ENCODE measurements at regions not wholly inside any gene's neighbourhood (a gene's known extent, or its start where the extent isn't known, plus 50 kb on each side); places are given as distances from the start of the nearest gene placed in this dataset.

- DNase-seq (ENCODE audit: low read depth in 2 of 2), result no peak
Observed at GRCh38 chr1:14441302-14441741, 157.2 kb upstream of the KAZN start.

- DNase-seq (ENCODE audit: low read depth in 2 of 2), result no peak
Observed at GRCh38 chr1:14442669-14443068, 155.8 kb upstream of the KAZN start.

- no peak for DNase-seq (ENCODE audit: low read depth in 2 of 2)
Observed at GRCh38 chr1:14443164-14443787, 155.2 kb upstream of the KAZN start.

GRCh38 chr1:14451217-14451616 lies 147.3 kb upstream of the KAZN start:
- DNase-seq (ENCODE audit: low read depth in 2 of 2), result no peak

DNA sequence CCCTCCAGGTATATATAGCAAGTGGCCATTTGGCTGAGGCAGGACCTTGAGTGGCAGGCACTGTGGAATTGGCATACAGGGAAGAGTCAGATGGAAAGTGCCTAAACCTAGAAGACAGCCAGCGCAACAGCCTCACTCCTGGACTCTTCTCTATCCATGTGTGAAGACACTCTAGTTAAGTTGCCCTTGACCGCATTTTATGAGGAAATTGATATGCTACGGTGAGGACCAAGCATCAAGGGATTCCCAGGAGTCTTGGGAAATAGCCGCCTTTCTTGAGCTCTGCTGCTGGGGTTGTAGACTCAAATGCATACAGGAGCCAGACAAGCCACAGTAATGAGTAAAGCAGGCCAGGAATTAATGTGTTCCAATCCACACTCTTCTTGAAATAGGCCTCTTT lies 145.9 kb upstream of the KAZN start:
- no peak for DNase-seq (ENCODE audit: low read depth in 2 of 2)

DNA sequence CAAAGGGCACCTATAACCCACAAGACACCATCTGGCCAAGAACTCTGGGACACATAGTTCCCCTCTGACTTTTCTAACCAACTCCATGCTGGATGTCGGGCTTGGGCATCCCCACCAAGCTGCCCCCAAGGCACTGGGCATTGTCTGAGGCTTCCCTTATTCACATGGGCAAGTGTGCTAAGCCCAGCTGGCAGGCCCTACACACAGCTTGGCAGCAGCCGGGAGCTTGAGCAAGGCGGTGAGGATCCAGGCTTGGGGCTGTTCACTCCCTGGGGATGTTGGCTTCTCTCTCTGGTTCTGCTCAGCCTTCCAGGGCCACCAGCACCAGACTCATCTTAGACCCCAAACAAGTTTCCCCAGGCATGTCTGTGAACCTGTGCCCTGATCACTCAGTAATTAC lies 138.3 kb upstream of the KAZN start:
- DNase-seq (ENCODE audit: low read depth in 2 of 2), result no peak

DNA sequence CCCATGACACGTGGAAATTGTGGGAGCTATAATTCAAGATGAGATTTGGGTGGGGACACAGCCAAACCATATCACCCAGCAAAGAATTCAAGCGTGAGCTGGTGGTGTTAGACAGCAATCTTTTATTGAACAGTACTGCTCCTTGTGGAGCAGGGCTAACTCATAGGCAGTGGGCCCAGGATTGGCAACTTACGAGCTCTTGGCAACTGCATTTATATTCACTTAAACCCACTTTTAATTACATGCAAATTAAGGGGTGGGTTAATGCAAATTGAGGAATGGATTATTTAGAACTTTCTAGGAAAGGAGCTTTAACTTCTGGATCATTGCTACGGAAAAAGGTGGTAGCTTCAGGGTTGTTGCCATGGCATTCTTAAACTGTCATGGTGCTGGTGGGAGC lies 135.6 kb upstream of the KAZN start:
- no peak for DNase-seq (ENCODE audit: low read depth in 2 of 2)

- no peak for DNase-seq (ENCODE audit: low read depth in 2 of 2)
Observed at GRCh38 chr1:14466006-14466405, 132.5 kb upstream of the KAZN start.

GRCh38 chr1:14467112-14467511 lies 131.4 kb upstream of the KAZN start:
- DNase-seq (ENCODE audit: low read depth in 2 of 2), result no peak

GRCh38 chr1:14468751-14469150 lies 129.7 kb upstream of the KAZN start:
- DNase-seq (ENCODE audit: low read depth in 2 of 2), result no peak

GRCh38 chr1:14470802-14471201 lies 127.7 kb upstream of the KAZN start:
- DNase-seq (ENCODE audit: low read depth in 2 of 2), result no peak

DNA sequence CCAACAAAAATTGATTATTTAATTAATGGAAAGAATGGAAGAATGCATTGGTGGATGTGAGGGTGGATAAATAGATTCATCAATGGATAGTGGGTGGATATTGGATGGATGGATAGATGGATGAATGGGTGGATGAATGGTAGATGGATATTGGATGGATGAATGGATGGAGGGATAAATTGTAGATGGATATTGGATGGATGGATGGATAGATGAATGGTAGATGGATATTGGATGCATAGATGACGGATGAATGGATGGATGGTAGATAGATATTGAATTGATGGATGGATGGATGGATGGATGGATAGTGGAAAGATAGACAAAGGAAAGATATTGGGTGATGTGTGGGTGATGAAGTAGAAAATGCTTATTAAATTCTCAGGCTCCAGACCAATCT lies 123.6 kb upstream of the KAZN start:
- no peak for DNase-seq (ENCODE audit: low read depth in 2 of 2)

DNA sequence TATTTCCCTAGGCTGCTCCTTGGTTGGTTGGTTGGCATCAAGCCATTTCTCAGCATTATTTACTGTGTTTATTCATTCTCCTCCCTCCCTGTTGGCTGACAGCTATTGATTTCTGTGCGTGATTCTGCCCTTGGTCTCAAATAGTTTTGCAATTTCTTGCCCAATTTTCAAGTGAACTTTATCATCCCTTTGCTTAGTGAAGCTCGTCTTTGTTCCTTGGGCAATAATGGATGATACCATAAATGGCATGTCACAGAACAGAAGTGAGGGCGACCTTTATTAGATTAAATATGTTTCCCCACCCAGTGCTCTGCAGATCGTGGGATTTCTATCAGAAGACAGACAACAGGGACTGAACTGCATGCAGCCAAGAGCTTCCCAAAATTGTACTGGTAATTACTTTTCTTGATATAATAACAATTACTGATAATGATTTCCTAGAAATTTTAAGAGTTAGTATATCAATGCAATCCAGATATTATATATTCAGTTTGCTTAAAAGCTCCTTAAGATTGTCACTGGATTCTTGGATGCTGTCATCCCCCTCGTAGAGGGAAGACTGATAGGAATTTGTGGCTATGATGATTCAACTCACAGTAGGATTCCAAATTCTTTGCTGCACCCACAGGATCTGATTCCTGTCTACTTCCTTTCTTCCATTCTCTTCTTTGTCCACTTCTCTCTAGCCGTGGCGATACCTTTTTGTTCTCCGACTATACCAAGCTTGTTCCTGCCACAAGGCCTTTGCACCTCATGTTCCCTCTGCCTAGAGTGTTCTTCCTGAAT lies 122.1 kb upstream of the KAZN start:
- DNase-seq (ENCODE audit: low read depth in 2 of 2), result no peak

GRCh38 chr1:14478120-14478519 lies 120.4 kb upstream of the KAZN start:
- no peak for DNase-seq (ENCODE audit: low read depth in 2 of 2)

- DNase-seq (ENCODE audit: low read depth in 2 of 2), result no peak
Observed at GRCh38 chr1:14479865-14480264, 118.6 kb upstream of the KAZN start.

GRCh38 chr1:14482784-14483450 lies 115.6 kb upstream of the KAZN start:
- DNase-seq (ENCODE audit: low read depth in 2 of 2), result no peak

- no peak for DNase-seq (ENCODE audit: low read depth in 2 of 2)
Observed at GRCh38 chr1:14485285-14485684, 113.2 kb upstream of the KAZN start.

DNA sequence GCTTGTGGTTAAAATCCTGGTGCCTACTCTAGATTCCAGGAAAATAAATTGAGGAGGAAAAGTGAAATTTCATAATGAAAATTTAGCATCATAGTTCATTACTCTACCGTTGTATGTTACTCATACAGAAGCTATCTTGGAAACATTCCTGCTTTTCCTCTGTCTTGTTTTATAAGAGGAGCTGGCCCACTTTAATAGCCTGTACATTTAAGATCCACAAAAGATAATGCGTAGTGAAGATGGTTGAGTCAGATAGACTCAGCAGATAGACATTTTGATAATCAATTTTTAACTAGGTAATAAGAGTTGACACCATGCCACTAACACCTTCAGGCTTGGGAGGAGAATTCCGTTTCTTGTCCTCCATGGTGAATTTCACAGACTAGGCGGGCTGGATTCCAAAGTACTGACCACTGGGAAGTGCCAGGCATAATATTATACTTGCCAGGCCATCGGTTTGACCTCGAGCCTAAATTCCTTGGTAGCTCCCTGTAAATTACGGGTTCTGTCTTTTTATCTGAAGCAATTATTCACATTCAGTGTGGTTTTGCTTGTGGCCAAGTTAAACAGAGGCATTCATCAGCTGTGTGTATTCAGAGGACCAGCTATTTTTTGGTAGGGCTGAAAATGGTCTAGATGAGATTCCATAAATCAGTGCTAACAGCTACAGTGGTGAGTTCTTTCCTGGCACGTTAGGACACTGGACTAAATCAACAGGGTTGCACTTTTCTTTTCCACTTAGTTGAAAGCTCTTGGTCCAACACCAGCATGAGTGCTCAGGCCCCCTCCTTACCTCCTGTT lies 111.9 kb upstream of the KAZN start:
- DNase-seq (ENCODE audit: low read depth in 2 of 2), result no peak

- no peak for DNase-seq (ENCODE audit: low read depth in 2 of 2)
Observed at GRCh38 chr1:14487671-14488070, 110.8 kb upstream of the KAZN start.

- DNase-seq (ENCODE audit: low read depth in 2 of 2), result no peak
Observed at GRCh38 chr1:14494911-14495310, 103.6 kb upstream of the KAZN start.

- no peak for DNase-seq (ENCODE audit: low read depth in 2 of 2)
Observed at GRCh38 chr1:14495381-14495780, 103.1 kb upstream of the KAZN start.

DNA sequence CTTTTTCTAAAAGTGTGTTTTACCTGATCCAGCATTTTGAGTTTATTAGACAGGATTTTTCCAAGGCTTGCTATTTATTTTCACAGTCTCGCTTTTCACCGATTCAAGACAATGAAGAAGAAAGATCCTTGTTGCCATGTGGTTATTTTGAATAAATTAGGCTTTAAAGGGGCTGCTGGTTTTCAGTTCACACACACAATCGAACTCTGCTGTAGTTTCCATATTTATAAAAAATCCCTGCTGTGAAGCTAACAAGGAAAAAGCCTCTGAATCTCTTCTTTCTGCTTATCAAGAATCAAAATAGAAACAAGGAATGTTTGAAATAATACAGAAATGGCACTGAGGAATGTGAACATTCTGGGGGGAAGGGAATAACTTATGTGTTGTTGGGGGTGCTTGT lies 102.5 kb upstream of the KAZN start:
- DNase-seq (ENCODE audit: low read depth in 2 of 2), result no peak
